ENCODE measurements at regions not wholly inside any gene's neighbourhood (a gene's known extent, or its start where the extent isn't known, plus 50 kb on each side); places are given as distances from the start of the nearest gene placed in this dataset.

- no peak overlapping the region for H3K4me3 ChIP-seq (ENCODE audit: low read depth, low read length)
These were observed 499.0 kb downstream of the TCERG1L start for GRCh38 chr10:130812381-130813148.

GRCh38 chr10:130814610-130815009 lies 496.9 kb downstream of the TCERG1L start:
- Histone ChIP-seq H3K36me3 (ENCODE audit: control insufficient read depth, insufficient read depth, low read length) (no peaks in the 10 kb centered on the region), H3K27me3 (ENCODE audit: control insufficient read depth, insufficient read depth, low read length) (no peaks in the 10 kb centered on the region), H3K9ac (ENCODE audit: low read depth, low read length) (no peak overlapping the region), H3K9me3 (ENCODE audit: control insufficient read depth, insufficient read depth, low read length) (no peaks in the 10 kb centered on the region), H3K4me3 (ENCODE audit: low read depth, low read length) (no peak overlapping the region), H3K4me1 (ENCODE audit: control insufficient read depth, insufficient read depth, low read length) (peaks cover 13% of the 10 kb centered on the region)

More at GRCh38 chr10:130812381-130813148, 499.0 kb downstream of the TCERG1L start:
- Histone ChIP-seq H3K9me3 (ENCODE audit: control insufficient read depth, insufficient read depth, low read length) (no peaks in the 10 kb centered on the region), H3K27me3 (ENCODE audit: control insufficient read depth, insufficient read depth, low read length) (no peaks in the 10 kb centered on the region), H3K9ac (ENCODE audit: low read depth, low read length) (no peak overlapping the region), H3K36me3 (ENCODE audit: control insufficient read depth, insufficient read depth, low read length) (no peaks in the 10 kb centered on the region), H3K4me1 (ENCODE audit: control insufficient read depth, insufficient read depth, low read length) (peaks cover 13% of the 10 kb centered on the region)

- H3K9me3 ChIP-seq (ENCODE audit: control insufficient read depth, insufficient read depth, low read length), result no peaks in the 10 kb centered on the region
- peaks cover 9% of the 10 kb centered on the region for H3K4me1 ChIP-seq (ENCODE audit: control insufficient read depth, insufficient read depth, low read length)
- H3K4me3 ChIP-seq (ENCODE audit: low read depth, low read length), result no peak overlapping the region
- H3K36me3 ChIP-seq (ENCODE audit: control insufficient read depth, insufficient read depth, low read length), result no peaks in the 10 kb centered on the region
- H3K9ac ChIP-seq (ENCODE audit: low read depth, low read length), result no peak overlapping the region
- no peaks in the 10 kb centered on the region for H3K27me3 ChIP-seq (ENCODE audit: control insufficient read depth, insufficient read depth, low read length)
These were observed 495.2 kb downstream of the TCERG1L start for GRCh38 chr10:130816116-130816901.

GRCh38 chr10:130817046-130817624 lies 494.4 kb downstream of the TCERG1L start:
- Histone ChIP-seq H3K9ac (ENCODE audit: low read depth, low read length) (no peak overlapping the region), H3K9me3 (ENCODE audit: control insufficient read depth, insufficient read depth, low read length) (no peaks in the 10 kb centered on the region), H3K4me3 (ENCODE audit: low read depth, low read length) (no peak overlapping the region), H3K36me3 (ENCODE audit: control insufficient read depth, insufficient read depth, low read length) (no peaks in the 10 kb centered on the region), H3K27me3 (ENCODE audit: control insufficient read depth, insufficient read depth, low read length) (no peaks in the 10 kb centered on the region), H3K4me1 (ENCODE audit: control insufficient read depth, insufficient read depth, low read length) (peaks cover 9% of the 10 kb centered on the region)

- Histone ChIP-seq H3K4me3 (ENCODE audit: low read depth, low read length) (no peak overlapping the region), H3K36me3 (ENCODE audit: control insufficient read depth, insufficient read depth, low read length) (no peaks in the 10 kb centered on the region), H3K4me1 (ENCODE audit: control insufficient read depth, insufficient read depth, low read length) (peaks cover 8% of the 10 kb centered on the region), H3K9me3 (ENCODE audit: control insufficient read depth, insufficient read depth, low read length) (no peaks in the 10 kb centered on the region), H3K27me3 (ENCODE audit: control insufficient read depth, insufficient read depth, low read length) (no peaks in the 10 kb centered on the region), H3K9ac (ENCODE audit: low read depth, low read length) (no peak overlapping the region)
These were observed 493.8 kb downstream of the TCERG1L start for GRCh38 chr10:130817674-130818073.

GRCh38 chr10:130820880-130821482 lies 490.5 kb downstream of the TCERG1L start:
- H3K4me3 ChIP-seq (ENCODE audit: low read depth, low read length), result no peak overlapping the region
- H3K27me3 ChIP-seq (ENCODE audit: control insufficient read depth, insufficient read depth, low read length), result no peaks in the 10 kb centered on the region
- no peak overlapping the region for H3K9ac ChIP-seq (ENCODE audit: low read depth, low read length)
- no peaks in the 10 kb centered on the region for H3K36me3 ChIP-seq (ENCODE audit: control insufficient read depth, insufficient read depth, low read length)
- no peaks in the 10 kb centered on the region for H3K9me3 ChIP-seq (ENCODE audit: control insufficient read depth, insufficient read depth, low read length)
- no peaks in the 10 kb centered on the region for H3K4me1 ChIP-seq (ENCODE audit: control insufficient read depth, insufficient read depth, low read length)

- no peaks in the 10 kb centered on the region for H3K4me1 ChIP-seq (ENCODE audit: control insufficient read depth, insufficient read depth, low read length)
- no peaks in the 10 kb centered on the region for H3K27me3 ChIP-seq (ENCODE audit: control insufficient read depth, insufficient read depth, low read length)
- no peak overlapping the region for H3K4me3 ChIP-seq (ENCODE audit: low read depth, low read length)
- peaks cover 5% of the 10 kb centered on the region for H3K9me3 ChIP-seq (ENCODE audit: control insufficient read depth, insufficient read depth, low read length)
- no peak overlapping the region for H3K9ac ChIP-seq (ENCODE audit: low read depth, low read length)
- no peaks in the 10 kb centered on the region for H3K36me3 ChIP-seq (ENCODE audit: control insufficient read depth, insufficient read depth, low read length)
These were observed 487.1 kb downstream of the TCERG1L start for GRCh38 chr10:130824230-130825014.

- Histone ChIP-seq H3K4me1 (ENCODE audit: control insufficient read depth, insufficient read depth, low read length) (no peaks in the 10 kb centered on the region), H3K4me3 (ENCODE audit: low read depth, low read length) (no peak overlapping the region), H3K9ac (ENCODE audit: low read depth, low read length) (no peak overlapping the region), H3K36me3 (ENCODE audit: control insufficient read depth, insufficient read depth, low read length) (no peaks in the 10 kb centered on the region), H3K27me3 (ENCODE audit: control insufficient read depth, insufficient read depth, low read length) (no peaks in the 10 kb centered on the region), H3K9me3 (ENCODE audit: control insufficient read depth, insufficient read depth, low read length) (no peaks in the 10 kb centered on the region)
These were observed 477.9 kb downstream of the TCERG1L start for GRCh38 chr10:130833596-130833995.

- Histone ChIP-seq H3K4me3 (ENCODE audit: low read depth, low read length) (no peak overlapping the region), H3K9me3 (ENCODE audit: control insufficient read depth, insufficient read depth, low read length) (no peaks in the 10 kb centered on the region), H3K27me3 (ENCODE audit: control insufficient read depth, insufficient read depth, low read length) (no peaks in the 10 kb centered on the region), H3K4me1 (ENCODE audit: control insufficient read depth, insufficient read depth, low read length) (no peaks in the 10 kb centered on the region), H3K36me3 (ENCODE audit: control insufficient read depth, insufficient read depth, low read length) (no peaks in the 10 kb centered on the region), H3K9ac (ENCODE audit: low read depth, low read length) (no peak overlapping the region)
These were observed 477.4 kb downstream of the TCERG1L start for GRCh38 chr10:130834170-130834569.

- no peaks in the 10 kb centered on the region for H3K9me3 ChIP-seq (ENCODE audit: control insufficient read depth, insufficient read depth, low read length)
- H3K36me3 ChIP-seq (ENCODE audit: control insufficient read depth, insufficient read depth, low read length), result no peaks in the 10 kb centered on the region
- H3K9ac ChIP-seq (ENCODE audit: low read depth, low read length), result no peak overlapping the region
- no peaks in the 10 kb centered on the region for H3K4me1 ChIP-seq (ENCODE audit: control insufficient read depth, insufficient read depth, low read length)
- no peak overlapping the region for H3K4me3 ChIP-seq (ENCODE audit: low read depth, low read length)
- no peaks in the 10 kb centered on the region for H3K27me3 ChIP-seq (ENCODE audit: control insufficient read depth, insufficient read depth, low read length)
These were observed 476.9 kb downstream of the TCERG1L start for GRCh38 chr10:130834573-130834972.

GRCh38 chr10:130835068-130835467 lies 476.5 kb downstream of the TCERG1L start:
- Histone ChIP-seq H3K27me3 (ENCODE audit: control insufficient read depth, insufficient read depth, low read length) (no peaks in the 10 kb centered on the region), H3K9ac (ENCODE audit: low read depth, low read length) (no peak overlapping the region), H3K4me3 (ENCODE audit: low read depth, low read length) (no peak overlapping the region), H3K36me3 (ENCODE audit: control insufficient read depth, insufficient read depth, low read length) (no peaks in the 10 kb centered on the region), H3K9me3 (ENCODE audit: control insufficient read depth, insufficient read depth, low read length) (no peaks in the 10 kb centered on the region), H3K4me1 (ENCODE audit: control insufficient read depth, insufficient read depth, low read length) (no peaks in the 10 kb centered on the region)
